AG08396 (cell line): ENCODE measurements at regions not wholly inside any gene's neighbourhood (a gene's known extent, or its start where the extent isn't known, plus 50 kb on each side); places are given as distances from the start of the nearest gene placed in this dataset.
A peak's percentile ranks its signal among the peaks of the same experiment; 100 is the strongest.
"Not testable (repeated sequence)": the region's sequence is repeated elsewhere in the genome, so short reads cannot be mapped to it uniquely, and the experiment has no call there.

ENCODE experiments used
- DNase-seq: peaks from one replicate; pipeline ENCODE4 v3.0.0; 2012; ENCODE audit warnings: low spot score, mixed read lengths

DNA sequence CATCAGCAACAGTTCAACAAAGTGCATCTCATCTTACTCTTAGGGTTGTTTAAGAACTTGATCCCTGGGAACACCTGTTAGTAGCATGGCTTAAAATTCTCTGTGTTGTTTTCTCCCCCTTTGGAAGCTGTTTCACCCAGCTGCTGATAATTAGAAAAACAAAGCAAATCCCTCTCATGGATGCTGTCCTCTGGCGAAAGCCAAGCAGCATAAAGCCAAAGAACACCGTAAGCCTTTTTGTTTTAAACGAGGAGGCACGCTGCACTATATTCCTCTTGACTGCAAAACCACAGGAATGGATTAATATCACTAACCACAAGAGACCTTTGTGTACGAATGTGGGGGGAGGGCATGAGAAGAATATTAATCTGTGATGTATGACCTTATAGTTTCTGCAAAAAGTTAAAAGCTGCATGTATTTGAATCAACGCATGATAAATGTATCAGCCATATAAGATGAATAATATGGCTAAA lies 923.2 kb downstream of the LTN1 start:
- DNase-seq = peak; percentile 25

GRCh38 chr21:28068455-28069358 lies 924.0 kb downstream of the LTN1 start:
- DNase-seq = no peak

GRCh38 chr21:28066596-28067387 lies 925.9 kb downstream of the LTN1 start:
- DNase-seq = no peak

DNA sequence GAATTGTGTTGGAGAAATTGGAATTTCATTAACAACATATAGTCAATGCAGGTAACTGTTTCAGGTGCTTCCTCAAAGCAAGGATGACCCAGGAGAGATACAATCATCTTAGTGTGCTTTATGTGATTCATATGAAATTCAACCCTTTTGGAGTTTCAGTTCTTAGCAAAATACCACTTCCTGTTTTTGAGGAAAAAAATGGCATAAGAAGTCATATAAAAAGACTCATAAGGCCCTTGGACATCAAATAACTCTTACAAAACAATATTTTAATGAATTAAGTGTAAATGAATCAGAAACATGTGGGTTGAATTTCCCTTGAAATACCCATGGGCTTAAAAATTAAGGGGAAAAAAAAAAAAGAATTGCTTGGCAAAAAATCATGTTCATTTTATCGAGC lies 926.6 kb downstream of the LTN1 start:
- DNase-seq = no peak

DNA sequence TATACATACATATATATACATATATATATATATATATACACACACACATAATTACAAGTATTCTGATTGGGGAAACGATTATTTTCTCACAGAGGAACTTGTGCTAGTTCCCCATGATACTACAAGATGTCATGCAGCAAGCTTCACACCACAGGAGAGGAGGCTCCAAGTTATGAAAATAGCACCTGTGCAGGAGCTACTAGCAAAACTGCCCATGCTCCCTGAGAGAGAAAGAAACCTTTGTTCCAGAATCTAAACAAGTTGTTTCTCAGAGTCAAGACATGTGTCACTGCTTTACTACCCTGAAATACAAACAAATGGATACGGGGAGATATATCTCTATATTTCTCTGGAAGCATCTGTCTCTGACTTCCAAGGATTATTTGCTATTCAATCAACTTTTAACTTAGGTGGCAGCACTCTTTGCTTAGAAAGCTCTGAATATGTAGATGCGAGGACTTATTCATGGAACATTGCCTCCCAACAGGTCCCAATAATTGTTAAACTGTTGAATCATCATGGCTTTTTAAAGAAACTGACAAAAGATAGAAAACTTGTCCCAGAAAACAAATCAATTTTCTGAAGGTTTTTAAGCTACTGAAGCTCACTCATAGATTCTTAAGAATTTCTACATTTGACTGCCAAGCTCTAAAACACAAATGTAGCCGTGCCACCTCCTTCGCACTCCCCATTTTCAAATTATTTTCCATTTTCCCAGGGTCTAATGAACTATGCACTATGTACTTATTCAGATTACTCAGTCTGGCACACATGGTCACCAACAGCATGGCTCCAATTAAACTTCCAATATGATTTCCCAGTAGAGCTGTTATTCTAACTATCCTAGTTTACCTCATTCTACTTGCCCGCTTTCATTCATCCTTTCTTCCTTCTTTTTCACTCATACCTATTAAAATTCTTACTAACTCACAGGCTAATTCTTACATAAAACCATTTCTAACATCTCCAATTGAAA lies 929.1 kb downstream of the LTN1 start:
- DNase-seq = no peak

DNA sequence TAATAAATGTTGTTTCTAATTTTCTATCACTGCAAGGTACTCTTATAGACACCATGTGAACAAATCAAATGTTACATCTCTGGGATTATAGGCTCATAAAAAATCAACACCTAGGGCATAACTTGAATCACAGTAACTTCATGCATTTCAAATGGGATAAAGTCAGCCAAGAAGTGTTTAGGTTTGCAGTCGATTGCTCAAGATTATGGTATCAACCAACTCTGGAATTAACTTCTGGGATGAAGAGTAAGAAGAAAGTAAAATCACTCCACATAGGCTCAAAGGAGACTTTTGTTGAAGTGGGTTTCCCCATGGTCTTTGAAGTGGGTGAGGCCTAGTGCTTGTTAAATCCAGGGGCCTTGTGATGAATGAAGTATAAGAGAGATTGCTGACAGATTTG lies 939.7 kb downstream of the LTN1 start:
- DNase-seq = not testable (repeated sequence)

DNA sequence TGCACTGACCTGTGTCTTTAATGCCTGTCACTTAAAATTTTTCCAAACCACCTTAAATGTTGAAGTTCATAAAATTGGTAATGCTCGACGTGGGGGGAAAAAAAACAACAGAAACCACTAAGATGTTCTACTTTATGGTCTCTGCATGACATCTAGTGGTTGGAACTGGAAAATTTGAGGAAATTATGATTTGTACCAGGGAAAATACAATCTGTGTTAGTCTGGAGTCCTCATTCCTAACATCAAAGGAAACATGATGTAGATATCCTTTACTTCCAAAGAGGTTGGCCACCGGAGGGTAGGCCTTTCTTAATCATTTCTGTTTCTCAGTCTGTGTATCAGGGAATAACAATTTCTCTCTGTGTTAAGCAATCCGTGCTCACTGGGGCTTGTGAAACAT lies 941.0 kb downstream of the LTN1 start:
- DNase-seq = not testable (repeated sequence)

- DNase-seq = not testable (repeated sequence)
Measured at GRCh38 chr21:28035692-28036091, 957.0 kb downstream of the LTN1 start.

- not testable (repeated sequence) for DNase-seq
Measured at GRCh38 chr21:28034916-28035315, 957.8 kb downstream of the LTN1 start.

DNA sequence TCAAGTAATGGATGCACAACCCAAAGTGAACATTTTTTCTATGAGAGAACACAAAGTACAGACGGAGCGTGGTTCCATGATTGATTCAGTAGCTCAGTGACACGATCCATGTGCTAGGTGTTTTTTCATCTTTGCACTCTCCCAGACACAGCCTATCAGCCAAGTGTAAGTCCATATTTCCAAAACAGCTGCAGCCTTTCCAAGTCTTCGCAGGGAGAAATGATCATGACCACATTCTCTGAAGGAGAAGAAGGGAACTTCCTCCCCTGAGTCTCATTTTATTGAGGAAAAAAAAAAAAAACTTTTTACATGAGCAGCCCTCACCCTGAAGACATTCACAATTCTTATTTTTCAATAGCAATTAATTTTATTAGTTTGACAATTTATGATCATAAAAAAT lies 958.3 kb downstream of the LTN1 start:
- not testable (repeated sequence) for DNase-seq

- not testable (repeated sequence) for DNase-seq
Measured at GRCh38 chr21:28032652-28033051, 960.0 kb downstream of the LTN1 start.

- DNase-seq = not testable (repeated sequence)
Measured at GRCh38 chr21:28031066-28031465, 961.6 kb downstream of the LTN1 start.

GRCh38 chr21:28025111-28025510 lies 967.6 kb downstream of the LTN1 start:
- DNase-seq = no peak

DNA sequence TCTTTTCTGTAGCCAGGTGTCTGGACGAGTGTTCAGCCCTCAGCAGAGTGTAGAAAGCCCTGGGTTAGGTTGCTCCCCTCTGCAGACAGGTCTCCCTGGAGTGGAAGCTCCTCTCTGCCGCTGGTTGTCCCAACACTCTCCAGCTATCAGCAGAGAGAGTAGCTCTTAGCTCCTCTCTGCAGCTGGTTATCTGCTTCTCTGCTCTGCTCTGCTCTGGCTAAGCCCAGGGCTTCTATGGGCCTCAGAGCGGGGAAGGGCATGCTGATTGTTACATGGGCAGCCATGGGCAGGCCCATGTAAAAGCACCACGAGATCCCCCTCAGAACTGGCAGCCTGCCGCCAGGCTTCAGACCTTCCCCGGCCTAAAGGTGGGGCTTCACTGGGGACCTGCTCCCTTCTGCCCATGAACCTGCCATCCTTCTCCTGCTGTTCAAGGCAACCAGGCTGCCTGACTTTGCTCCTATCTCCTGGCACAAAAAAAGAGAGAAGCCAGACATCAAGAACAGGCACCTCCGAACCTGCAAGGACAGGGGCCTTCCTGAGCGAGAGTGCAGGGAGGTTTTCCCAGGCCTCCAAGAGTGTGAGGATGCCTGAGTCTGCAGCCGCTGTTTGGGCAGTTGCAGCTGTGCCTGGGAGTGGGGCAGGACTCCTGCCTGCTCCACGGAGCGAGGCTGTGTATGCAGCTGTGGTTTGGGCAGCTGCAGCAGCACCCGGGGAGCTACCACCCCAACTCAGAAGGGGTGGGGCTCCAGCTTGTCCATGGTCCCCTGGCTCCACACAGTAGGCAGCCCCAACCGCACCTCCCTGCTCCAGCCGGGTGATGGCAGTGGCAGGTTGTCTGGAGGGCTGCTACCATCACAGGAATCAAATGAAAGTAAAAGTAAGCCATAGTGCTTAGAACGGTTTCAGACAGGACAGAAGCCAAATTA lies 973.7 kb downstream of the LTN1 start:
- DNase-seq = no peak

- DNase-seq = no peak
Measured at GRCh38 chr21:28018213-28018612, 974.5 kb downstream of the LTN1 start.

- no peak for DNase-seq
Measured at GRCh38 chr21:28016571-28016970, 976.1 kb downstream of the LTN1 start.

DNA sequence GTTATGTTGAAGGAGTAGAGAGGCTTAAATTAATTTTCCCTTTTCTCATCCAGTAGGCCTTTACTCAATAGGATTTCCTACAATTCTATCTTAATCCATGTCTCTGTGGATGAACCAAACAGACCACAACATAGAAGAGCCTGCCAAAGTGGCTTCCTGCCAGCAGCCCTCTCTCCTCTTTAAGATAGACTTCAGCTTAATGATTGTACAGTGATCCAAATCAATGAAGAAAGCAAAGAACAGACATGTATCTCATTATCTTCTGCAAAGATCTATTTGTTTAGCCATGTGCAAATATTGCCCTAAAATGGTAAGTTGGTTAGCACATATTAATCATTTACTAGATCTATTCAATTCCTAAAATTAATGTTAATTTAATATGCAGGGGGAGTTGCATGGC lies 979.6 kb downstream of the LTN1 start:
- DNase-seq = not testable (repeated sequence)

GRCh38 chr21:28011970-28012369 lies 980.7 kb downstream of the LTN1 start:
- DNase-seq = not testable (repeated sequence)

DNA sequence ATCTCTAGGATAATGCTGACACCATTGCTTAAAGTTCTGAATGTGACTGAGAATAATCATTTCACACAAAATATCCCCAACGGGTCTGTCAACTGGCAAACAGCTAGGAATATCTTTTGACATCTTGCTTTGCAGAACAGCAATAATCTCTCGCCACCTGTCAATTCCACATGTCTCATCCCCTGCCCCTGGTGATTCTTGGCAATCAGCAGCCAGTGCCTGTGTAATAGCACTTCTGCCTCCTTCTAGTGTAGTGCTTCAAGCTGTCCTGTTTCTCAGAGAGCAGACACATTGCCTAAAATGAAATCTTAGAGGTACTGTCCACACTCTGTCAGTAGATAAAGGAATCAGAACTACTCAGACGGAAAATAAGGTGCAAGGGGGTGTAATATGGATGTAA lies 984.4 kb downstream of the LTN1 start:
- DNase-seq = not testable (repeated sequence)

DNA sequence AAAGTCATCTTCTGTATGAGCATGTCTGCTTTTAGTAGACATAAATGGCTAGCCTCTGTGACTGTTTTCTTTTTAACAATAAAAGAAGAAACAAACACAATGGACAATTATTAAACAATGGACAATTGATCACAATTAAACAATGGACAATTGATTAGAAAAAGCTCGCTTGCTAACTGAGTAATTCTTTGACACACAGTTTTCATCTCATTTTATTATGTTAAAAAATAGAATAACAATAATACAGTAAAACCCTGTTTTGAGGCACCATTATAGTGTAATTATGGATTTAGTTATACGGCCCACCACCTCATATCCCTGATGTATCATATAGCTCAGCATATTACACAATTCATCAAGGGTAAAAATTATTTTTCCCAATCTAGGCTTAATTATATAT lies 989.0 kb downstream of the LTN1 start:
- not testable (repeated sequence) for DNase-seq

DNA sequence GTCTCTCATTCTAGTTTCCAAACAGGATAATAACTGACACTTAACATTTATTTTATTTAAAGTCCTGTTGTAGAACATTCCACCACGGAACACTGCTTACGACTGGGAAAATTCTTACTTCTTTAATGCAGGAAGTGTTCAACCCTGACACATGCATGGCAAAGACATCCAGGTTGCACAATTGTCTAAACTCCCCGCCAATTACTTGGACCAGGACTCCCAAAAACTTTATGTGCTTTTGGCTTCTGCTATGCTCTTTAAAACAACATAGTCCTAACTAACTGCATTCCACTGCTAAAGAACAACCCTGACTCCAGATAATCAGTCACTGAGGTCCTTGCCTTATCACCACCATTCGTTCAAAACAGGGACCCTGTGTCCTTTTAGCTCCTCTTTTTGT lies 995.8 kb downstream of the LTN1 start:
- DNase-seq = not testable (repeated sequence)
